GM23338 (cell line): ENCODE measurements at regions not wholly inside any gene's neighbourhood (a gene's known extent, or its start where the extent isn't known, plus 50 kb on each side); places are given as distances from the start of the nearest gene placed in this dataset.

Experiments used
- ATAC-seq: fragments of 200-7000 bp; cut with Tn5 transposase; 3 replicates; pipeline ENCODE4 v1.9.1; 2020
- DNase-seq: peaks from one replicate; pipeline ENCODE4 v3.0.0-alpha.2; 2015; ENCODE audit warnings: low spot score
- H2AFZ ChIP-seq: fragments of 200-600 bp; sonication (generic); 2 replicates; pipeline ENCODE4 v1.8.0; 2016; ENCODE audit warnings: antibody characterized with exemption, mild to moderate bottlenecking, moderate library complexity
- H3F3A ChIP-seq: fragments of 200-600 bp; sonication (generic); replicated peaks from 2 replicates; pipeline ENCODE4 v1.8.0; 2017; ENCODE audit warnings: antibody characterized with exemption, mixed run types, low read depth
- H3K27ac ChIP-seq: fragments of 200-600 bp; sonication (generic); 2 replicates; pipeline ENCODE4 v1.6.1; 2016; ENCODE audit warnings: low read depth
- H3K27me3 ChIP-seq: fragments of 200-600 bp; sonication (generic); 2 replicates; pipeline ENCODE4 v1.8.0; 2016; ENCODE audit warnings: mild to moderate bottlenecking, mixed run types, moderate library complexity; ENCODE audit not compliant: insufficient read depth
- H3K36me3 ChIP-seq: fragments of 200-600 bp; sonication (generic); 2 replicates; pipeline ENCODE4 v1.8.0; 2016; ENCODE audit warnings: mild to moderate bottlenecking; ENCODE audit not compliant: insufficient read depth
- H3K4me1 ChIP-seq: fragments of 200-600 bp; sonication (generic); 2 replicates; pipeline ENCODE4 v1.8.0; 2016; ENCODE audit warnings: mild to moderate bottlenecking, moderate library complexity; ENCODE audit not compliant: insufficient read depth
- H3K4me2 ChIP-seq: fragments of 200-600 bp; sonication (generic); 2 replicates; pipeline ENCODE4 v1.7.1; 2017; ENCODE audit warnings: mixed run types
- H3K4me3 ChIP-seq: fragments of 200-600 bp; sonication (generic); 2 replicates; pipeline ENCODE4 v1.6.1; 2016; ENCODE audit warnings: mixed run types
- H3K79me2 ChIP-seq: fragments of 200-600 bp; sonication (generic); replicated peaks from 2 replicates; pipeline ENCODE4 v1.8.0; 2017; ENCODE audit warnings: mild to moderate bottlenecking; ENCODE audit not compliant: insufficient read depth
- H3K9me2 ChIP-seq: fragments of 200-600 bp; sonication (generic); 2 replicates; pipeline ENCODE4 v1.8.0; 2017; ENCODE audit not compliant: insufficient read depth
- H4K20me1 ChIP-seq: fragments of 200-600 bp; sonication (generic); replicated peaks from 2 replicates; pipeline ENCODE4 v1.8.0; 2017; ENCODE audit warnings: mild to moderate bottlenecking; ENCODE audit not compliant: insufficient read depth
- H3K27ac Mint-ChIP-seq: 2 replicates; pipeline ENCODE4 v1.8.0; 2020; ENCODE audit warnings: inconsistent platforms, mild to moderate bottlenecking, moderate library complexity, mixed read lengths
- H3K27me3 Mint-ChIP-seq: 3 replicates; pipeline ENCODE4 v1.8.0; 2022; ENCODE audit warnings: low read depth, mild to moderate bottlenecking, moderate library complexity, mixed read lengths, inconsistent platforms; ENCODE audit not compliant: insufficient read depth, poor library complexity
- H3K36me3 Mint-ChIP-seq: 3 replicates; pipeline ENCODE4 v1.8.0; 2021; ENCODE audit warnings: low read depth, mild to moderate bottlenecking, inconsistent platforms, moderate library complexity, mixed read lengths
- H3K4me1 Mint-ChIP-seq: 3 replicates; pipeline ENCODE4 v1.8.0; 2020; ENCODE audit warnings: mild to moderate bottlenecking, inconsistent platforms, mixed read lengths
- H3K4me3 Mint-ChIP-seq: 3 replicates; pipeline ENCODE4 v1.8.0; 2021; ENCODE audit warnings: moderate library complexity, mild to moderate bottlenecking, inconsistent platforms, mixed read lengths
- H3K9me3 Mint-ChIP-seq: 3 replicates; pipeline ENCODE4 v1.8.0; 2020; ENCODE audit warnings: moderate library complexity, mild to moderate bottlenecking, inconsistent platforms, mixed read lengths
- EZH2 ChIP-seq: fragments of 200-600 bp; sonication (generic); IDR thresholded peaks from one replicate; pipeline ENCODE4 v1.8.0; 2017; ENCODE audit warnings: antibody characterized with exemption, mild to moderate bottlenecking, low read depth; ENCODE audit not compliant: unreplicated experiment
- NANOG ChIP-seq: IDR thresholded peaks from 2 replicates; pipeline ENCODE4 v1.6.1; 2016; ENCODE audit warnings: antibody characterized with exemption, borderline replicate concordance
- STAT1 ChIP-seq: IDR thresholded peaks from one replicate; pipeline ENCODE4 v1.6.1; 2016; ENCODE audit warnings: antibody characterized with exemption; ENCODE audit not compliant: unreplicated experiment
- ZNF331 ChIP-seq: fragments of 250-450 bp; sonication (Bioruptor Pico); IDR thresholded peaks from 2 replicates; pipeline ENCODE4 v1.5.0; 2020; ENCODE audit warnings: low read depth, mild to moderate bottlenecking, moderate library complexity
- TF ChIP-seq, protein P1 (sequence below): IDR thresholded peaks from 2 replicates; pipeline ENCODE4 v1.6.1; 2016; ENCODE audit warnings: antibody characterized with exemption
- TF ChIP-seq, protein P2 (sequence below): fragments of 250-450 bp; sonication (Bioruptor Pico); IDR thresholded peaks from 2 replicates; pipeline ENCODE4 v1.5.0; 2020; ENCODE audit warnings: mild to moderate bottlenecking, moderate library complexity
- TF ChIP-seq, protein P3 (sequence below): IDR thresholded peaks from one replicate; pipeline ENCODE4 v1.6.1; 2018; ENCODE audit warnings: antibody characterized with exemption; ENCODE audit not compliant: unreplicated experiment

DNA sequence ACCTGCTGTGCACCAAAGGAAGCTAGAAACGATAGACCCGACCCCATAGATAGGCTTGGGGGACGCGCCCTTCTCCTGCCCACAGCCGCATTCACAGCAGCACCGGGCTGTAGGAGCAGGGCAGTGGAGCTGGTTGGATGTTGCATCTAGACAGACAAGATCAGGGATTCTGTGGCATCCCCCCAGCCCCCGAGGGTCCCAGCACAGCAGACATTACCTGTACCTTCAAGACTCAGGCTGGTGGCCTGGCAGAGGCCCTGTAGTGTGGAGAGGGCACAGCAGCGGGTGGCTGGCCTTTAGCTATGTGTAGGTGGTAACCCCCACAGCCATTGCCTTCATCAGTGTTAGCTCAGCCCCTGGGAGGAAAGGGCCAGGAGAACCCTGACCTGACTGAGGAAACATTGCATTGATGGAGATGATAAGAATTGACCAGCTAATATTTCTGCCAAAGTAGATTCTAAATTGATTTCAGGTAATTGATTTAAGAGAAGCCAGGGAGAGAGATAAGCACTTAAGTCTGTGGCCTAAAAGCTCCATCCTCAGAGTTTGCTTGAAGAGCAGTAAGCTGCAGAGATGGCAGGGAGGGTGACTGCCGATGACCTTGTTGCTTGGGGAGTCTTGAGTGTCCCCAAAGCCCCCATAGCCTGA is 269.4 kb downstream of the TLE3 start:
- TF ChIP-seq, protein P1, sequence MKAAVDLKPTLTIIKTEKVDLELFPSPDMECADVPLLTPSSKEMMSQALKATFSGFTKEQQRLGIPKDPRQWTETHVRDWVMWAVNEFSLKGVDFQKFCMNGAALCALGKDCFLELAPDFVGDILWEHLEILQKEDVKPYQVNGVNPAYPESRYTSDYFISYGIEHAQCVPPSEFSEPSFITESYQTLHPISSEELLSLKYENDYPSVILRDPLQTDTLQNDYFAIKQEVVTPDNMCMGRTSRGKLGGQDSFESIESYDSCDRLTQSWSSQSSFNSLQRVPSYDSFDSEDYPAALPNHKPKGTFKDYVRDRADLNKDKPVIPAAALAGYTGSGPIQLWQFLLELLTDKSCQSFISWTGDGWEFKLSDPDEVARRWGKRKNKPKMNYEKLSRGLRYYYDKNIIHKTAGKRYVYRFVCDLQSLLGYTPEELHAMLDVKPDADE: no peak
- TF ChIP-seq, protein P2, sequence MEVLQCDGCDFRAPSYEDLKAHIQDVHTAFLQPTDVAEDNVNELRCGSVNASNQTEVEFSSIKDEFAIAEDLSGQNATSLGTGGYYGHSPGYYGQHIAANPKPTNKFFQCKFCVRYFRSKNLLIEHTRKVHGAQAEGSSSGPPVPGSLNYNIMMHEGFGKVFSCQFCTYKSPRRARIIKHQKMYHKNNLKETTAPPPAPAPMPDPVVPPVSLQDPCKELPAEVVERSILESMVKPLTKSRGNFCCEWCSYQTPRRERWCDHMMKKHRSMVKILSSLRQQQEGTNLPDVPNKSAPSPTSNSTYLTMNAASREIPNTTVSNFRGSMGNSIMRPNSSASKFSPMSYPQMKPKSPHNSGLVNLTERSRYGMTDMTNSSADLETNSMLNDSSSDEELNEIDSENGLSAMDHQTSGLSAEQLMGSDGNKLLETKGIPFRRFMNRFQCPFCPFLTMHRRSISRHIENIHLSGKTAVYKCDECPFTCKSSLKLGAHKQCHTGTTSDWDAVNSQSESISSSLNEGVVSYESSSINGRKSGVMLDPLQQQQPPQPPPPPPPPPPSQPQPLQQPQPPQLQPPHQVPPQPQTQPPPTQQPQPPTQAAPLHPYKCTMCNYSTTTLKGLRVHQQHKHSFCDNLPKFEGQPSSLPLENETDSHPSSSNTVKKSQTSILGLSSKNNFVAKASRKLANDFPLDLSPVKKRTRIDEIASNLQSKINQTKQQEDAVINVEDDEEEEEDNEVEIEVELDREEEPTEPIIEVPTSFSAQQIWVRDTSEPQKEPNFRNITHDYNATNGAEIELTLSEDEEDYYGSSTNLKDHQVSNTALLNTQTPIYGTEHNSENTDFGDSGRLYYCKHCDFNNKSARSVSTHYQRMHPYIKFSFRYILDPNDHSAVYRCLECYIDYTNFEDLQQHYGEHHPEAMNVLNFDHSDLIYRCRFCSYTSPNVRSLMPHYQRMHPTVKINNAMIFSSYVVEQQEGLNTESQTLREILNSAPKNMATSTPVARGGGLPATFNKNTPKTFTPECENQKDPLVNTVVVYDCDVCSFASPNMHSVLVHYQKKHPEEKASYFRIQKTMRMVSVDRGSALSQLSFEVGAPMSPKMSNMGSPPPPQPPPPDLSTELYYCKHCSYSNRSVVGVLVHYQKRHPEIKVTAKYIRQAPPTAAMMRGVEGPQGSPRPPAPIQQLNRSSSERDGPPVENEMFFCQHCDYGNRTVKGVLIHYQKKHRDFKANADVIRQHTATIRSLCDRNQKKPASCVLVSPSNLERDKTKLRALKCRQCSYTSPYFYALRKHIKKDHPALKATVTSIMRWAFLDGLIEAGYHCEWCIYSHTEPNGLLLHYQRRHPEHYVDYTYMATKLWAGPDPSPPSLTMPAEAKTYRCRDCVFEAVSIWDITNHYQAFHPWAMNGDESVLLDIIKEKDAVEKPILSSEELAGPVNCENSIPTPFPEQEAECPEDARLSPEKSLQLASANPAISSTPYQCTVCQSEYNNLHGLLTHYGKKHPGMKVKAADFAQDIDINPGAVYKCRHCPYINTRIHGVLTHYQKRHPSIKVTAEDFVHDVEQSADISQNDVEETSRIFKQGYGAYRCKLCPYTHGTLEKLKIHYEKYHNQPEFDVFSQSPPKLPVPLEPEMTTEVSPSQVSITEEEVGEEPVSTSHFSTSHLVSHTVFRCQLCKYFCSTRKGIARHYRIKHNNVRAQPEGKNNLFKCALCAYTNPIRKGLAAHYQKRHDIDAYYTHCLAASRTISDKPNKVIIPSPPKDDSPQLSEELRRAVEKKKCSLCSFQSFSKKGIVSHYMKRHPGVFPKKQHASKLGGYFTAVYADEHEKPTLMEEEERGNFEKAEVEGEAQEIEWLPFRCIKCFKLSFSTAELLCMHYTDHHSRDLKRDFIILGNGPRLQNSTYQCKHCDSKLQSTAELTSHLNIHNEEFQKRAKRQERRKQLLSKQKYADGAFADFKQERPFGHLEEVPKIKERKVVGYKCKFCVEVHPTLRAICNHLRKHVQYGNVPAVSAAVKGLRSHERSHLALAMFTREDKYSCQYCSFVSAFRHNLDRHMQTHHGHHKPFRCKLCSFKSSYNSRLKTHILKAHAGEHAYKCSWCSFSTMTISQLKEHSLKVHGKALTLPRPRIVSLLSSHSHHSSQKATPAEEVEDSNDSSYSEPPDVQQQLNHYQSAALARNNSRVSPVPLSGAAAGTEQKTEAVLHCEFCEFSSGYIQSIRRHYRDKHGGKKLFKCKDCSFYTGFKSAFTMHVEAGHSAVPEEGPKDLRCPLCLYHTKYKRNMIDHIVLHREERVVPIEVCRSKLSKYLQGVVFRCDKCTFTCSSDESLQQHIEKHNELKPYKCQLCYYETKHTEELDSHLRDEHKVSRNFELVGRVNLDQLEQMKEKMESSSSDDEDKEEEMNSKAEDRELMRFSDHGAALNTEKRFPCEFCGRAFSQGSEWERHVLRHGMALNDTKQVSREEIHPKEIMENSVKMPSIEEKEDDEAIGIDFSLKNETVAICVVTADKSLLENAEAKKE (CRISPR knock-in tag): no peak
- DNase-seq: no peak
- Histone ChIP-seq H3K4me2 (no peak overlapping the region), H3K36me3 (no peaks in the 10 kb centered on the region), H3K9me2 (no peaks in the 10 kb centered on the region), H3K4me1 (peaks cover 3% of the 10 kb centered on the region; the same call in 1 of the 2 replicates), H3K79me2 (no peaks in the 10 kb centered on the region), H2AFZ (no peak overlapping the region), H3K4me3 (no peak overlapping the region), H3K27ac (no peak overlapping the region), H3K27me3 (no peaks in the 10 kb centered on the region), H4K20me1 (no peaks in the 10 kb centered on the region), H3F3A (no peaks in the 10 kb centered on the region)
- H3K27ac Mint-ChIP-seq: no peak overlapping the region
- peaks cover 7% of the 10 kb centered on the region for H3K27me3 Mint-ChIP-seq
- no peak overlapping the region for H3K4me3 Mint-ChIP-seq
- no peaks in the 10 kb centered on the region for H3K36me3 Mint-ChIP-seq
- ATAC-seq: no peak
- H3K9me3 Mint-ChIP-seq: no peaks in the 10 kb centered on the region
- peaks cover 14% of the 10 kb centered on the region for H3K4me1 Mint-ChIP-seq

DNA sequence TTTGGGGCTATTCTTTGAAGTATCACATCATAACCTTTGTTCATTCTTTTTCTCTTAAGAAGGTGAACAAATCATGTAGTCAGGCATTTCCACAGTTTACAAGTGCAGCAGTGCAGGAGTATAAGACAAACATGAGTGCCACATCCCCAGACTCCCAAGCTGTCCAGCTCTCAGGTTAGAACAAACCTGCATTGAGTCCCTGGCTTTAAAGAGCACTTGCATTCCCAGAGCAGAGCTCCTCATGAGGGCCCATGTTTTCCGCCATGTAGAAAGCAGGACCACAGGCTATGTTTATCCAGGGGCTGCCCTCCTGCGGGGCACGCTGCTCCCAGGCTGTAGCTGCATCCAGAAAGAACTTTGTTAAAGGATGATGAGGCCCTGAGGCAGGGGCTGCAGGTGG is 267.7 kb downstream of the TLE3 start:
- Histone ChIP-seq H3F3A (no peaks in the 10 kb centered on the region), H3K27ac (no peak overlapping the region), H4K20me1 (no peaks in the 10 kb centered on the region), H3K79me2 (no peaks in the 10 kb centered on the region), H3K4me3 (no peak overlapping the region), H3K4me2 (no peak overlapping the region), H3K27me3 (no peaks in the 10 kb centered on the region), H3K36me3 (no peaks in the 10 kb centered on the region), H3K9me2 (no peaks in the 10 kb centered on the region), H2AFZ (no peak overlapping the region), H3K4me1 (peaks cover 3% of the 10 kb centered on the region; the same call in 1 of the 2 replicates)
- DNase-seq: no peak
- no peaks in the 10 kb centered on the region for H3K9me3 Mint-ChIP-seq
- peaks cover 19% of the 10 kb centered on the region for H3K4me1 Mint-ChIP-seq
- ATAC-seq: peak; percentile 44
- peaks cover 7% of the 10 kb centered on the region for H3K27me3 Mint-ChIP-seq
- H3K36me3 Mint-ChIP-seq: no peaks in the 10 kb centered on the region
- no peak overlapping the region for H3K4me3 Mint-ChIP-seq
- no peak overlapping the region for H3K27ac Mint-ChIP-seq
- TF ChIP-seq NANOG: no peak
- no peak for TF ChIP-seq ZNF331 (CRISPR knock-in tag)
- TF ChIP-seq, protein P1: no peak
- no peak for TF ChIP-seq EZH2
- no peak for TF ChIP-seq STAT1
- TF ChIP-seq, protein P3, sequence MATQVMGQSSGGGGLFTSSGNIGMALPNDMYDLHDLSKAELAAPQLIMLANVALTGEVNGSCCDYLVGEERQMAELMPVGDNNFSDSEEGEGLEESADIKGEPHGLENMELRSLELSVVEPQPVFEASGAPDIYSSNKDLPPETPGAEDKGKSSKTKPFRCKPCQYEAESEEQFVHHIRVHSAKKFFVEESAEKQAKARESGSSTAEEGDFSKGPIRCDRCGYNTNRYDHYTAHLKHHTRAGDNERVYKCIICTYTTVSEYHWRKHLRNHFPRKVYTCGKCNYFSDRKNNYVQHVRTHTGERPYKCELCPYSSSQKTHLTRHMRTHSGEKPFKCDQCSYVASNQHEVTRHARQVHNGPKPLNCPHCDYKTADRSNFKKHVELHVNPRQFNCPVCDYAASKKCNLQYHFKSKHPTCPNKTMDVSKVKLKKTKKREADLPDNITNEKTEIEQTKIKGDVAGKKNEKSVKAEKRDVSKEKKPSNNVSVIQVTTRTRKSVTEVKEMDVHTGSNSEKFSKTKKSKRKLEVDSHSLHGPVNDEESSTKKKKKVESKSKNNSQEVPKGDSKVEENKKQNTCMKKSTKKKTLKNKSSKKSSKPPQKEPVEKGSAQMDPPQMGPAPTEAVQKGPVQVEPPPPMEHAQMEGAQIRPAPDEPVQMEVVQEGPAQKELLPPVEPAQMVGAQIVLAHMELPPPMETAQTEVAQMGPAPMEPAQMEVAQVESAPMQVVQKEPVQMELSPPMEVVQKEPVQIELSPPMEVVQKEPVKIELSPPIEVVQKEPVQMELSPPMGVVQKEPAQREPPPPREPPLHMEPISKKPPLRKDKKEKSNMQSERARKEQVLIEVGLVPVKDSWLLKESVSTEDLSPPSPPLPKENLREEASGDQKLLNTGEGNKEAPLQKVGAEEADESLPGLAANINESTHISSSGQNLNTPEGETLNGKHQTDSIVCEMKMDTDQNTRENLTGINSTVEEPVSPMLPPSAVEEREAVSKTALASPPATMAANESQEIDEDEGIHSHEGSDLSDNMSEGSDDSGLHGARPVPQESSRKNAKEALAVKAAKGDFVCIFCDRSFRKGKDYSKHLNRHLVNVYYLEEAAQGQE: no peak
